ENCODE measurements at regions not wholly inside any gene's neighbourhood (a gene's known extent, or its start where the extent isn't known, plus 50 kb on each side); places are given as distances from the start of the nearest gene placed in this dataset.
"Not testable (repeated sequence)": the region's sequence is repeated elsewhere in the genome, so short reads cannot be mapped to it uniquely, and the experiment has no call there.

DNA sequence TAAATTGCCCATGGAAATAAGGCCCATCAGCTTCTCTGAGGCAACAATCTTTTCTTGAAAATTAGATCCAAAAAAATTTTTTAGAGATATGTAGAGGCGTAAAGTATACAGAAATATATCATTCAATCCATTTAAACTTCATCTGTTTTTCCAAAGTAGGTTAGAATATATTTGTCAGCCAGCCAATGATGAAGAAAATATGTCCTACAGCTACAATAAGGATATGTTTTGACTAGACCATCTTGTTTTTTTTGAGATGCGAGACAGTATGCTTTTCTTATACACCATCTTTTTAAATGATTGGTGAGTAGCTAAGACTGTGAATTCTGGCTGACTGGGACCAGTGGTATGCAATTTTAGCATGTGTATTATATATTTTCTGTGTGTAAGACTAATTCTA is 630.4 kb upstream of the CNTN5 start:
- DNase-seq (ENCODE audit: low spot score) = no peak

DNA sequence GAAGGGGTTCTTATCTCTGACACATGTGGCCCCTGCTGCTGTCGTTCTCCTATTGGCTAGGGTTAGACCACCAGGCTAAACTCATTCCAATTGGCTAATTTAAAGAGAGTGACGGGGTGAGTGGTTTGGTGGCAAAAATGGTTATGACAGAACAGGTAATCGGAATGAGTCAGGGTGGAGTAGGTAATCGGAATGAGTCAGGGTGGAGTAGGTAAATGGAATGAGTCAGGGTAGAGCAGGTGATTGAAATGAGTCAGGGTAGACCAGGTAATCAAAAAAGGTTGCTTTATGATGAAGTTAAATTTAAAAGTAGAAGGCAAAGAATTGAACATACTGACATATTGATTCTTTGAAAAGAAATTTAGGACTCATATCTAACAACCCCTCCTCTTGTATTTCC is 626.2 kb upstream of the CNTN5 start:
- DNase-seq (ENCODE audit: low spot score) = not testable (repeated sequence)

DNA sequence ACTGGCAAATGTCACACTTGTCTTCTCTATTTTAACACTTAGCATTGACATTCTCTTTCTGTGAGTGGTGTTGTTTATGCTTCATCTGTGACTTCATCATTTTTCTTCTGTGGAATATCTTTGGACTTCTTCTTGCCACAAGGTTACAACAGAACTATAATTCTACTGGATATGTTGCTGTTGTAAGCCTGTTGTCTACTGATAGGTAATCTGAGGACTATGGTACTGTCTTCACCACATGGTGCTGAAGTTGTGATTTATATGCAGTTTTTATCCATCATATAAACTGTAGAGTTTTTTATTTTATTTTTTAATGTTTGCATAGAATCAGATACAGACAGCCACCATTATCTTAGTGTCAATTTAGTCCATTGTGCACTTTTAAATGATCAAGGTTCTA is 622.2 kb upstream of the CNTN5 start:
- no peak for DNase-seq (ENCODE audit: low spot score)

- no peak for DNase-seq (ENCODE audit: low spot score)
Observed at GRCh38 chr11:98409069-98409468, 611.7 kb upstream of the CNTN5 start.

- no peak for DNase-seq (ENCODE audit: low spot score)
Observed at GRCh38 chr11:98411777-98412176, 609.0 kb upstream of the CNTN5 start.

- DNase-seq (ENCODE audit: low spot score) = no peak
Observed at GRCh38 chr11:98417256-98417755, 603.4 kb upstream of the CNTN5 start.

DNA sequence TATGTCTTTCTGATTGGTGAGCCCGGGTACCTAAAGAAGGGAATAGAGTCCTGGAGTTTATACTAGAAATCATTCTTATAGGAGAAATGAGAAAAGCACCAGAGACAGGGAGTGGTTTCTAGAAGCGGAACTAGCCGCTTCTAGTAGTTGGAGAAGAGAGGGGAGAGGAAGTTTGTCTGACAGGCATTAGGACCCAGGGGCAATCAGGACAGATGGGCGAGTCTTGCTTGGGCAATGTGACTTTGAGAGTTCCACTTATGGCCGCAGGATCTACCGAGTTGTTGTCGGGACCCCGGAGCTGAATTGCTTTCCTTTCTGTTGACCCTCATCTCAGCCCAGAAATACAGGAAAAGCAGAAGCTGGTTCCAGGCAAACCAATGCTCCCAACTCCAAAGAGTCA is 596.8 kb upstream of the CNTN5 start:
- no peak for DNase-seq (ENCODE audit: low spot score)

- not testable (repeated sequence) for DNase-seq (ENCODE audit: low spot score)
Observed at GRCh38 chr11:98424773-98425172, 596.0 kb upstream of the CNTN5 start.

GRCh38 chr11:98431463-98432359 is 589.0 kb upstream of the CNTN5 start:
- DNase-seq (ENCODE audit: low spot score) = no peak

DNA sequence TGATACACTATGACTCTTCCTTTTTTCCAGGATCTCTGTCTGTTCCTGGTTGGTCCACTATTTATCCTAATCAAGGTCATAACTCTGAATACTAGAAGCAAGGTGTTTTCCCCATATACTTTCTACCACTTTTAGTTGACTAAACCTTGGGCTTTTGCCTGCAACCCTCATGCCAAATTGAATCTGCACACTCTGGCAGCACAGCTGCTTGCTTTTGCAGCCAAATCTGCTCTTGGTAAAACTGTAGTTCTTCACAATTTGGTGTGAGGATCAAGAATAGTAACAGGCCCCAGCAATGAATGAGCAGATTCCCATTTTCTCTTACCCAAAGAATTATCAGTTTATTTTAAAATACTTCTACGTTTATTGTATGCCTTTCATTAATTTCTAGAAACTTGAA is 586.5 kb upstream of the CNTN5 start:
- no peak for DNase-seq (ENCODE audit: low spot score)

GRCh38 chr11:98453378-98453777 is 567.4 kb upstream of the CNTN5 start:
- no peak for DNase-seq (ENCODE audit: low spot score)

- no peak for DNase-seq (ENCODE audit: low spot score)
Observed at GRCh38 chr11:98455500-98456307, 565.0 kb upstream of the CNTN5 start.

GRCh38 chr11:98456308-98456680 is 564.5 kb upstream of the CNTN5 start:
- DNase-seq (ENCODE audit: low spot score) = no peak

DNA sequence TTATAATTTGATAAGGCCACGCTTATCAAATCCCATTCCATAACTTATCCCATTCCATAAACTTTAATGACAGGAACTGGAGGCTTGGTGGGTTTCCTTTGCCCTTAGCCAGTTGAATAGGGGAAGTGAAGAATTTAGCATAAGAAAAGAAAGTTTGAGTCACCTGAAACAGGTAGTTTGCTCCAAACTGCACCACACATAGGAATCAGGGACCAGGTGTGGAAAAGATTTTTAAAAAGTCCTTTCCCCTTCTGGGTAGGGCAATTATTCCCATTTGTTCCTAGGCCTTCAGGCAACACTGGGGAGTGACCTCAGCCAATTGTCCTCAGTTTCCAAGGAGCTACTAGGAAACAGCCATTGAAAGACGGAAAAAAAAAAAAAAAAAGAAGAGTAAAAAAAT is 525.7 kb upstream of the CNTN5 start:
- no peak for DNase-seq (ENCODE audit: low spot score)

- DNase-seq (ENCODE audit: low spot score) = no peak
Observed at GRCh38 chr11:98495601-98496000, 525.1 kb upstream of the CNTN5 start.

DNA sequence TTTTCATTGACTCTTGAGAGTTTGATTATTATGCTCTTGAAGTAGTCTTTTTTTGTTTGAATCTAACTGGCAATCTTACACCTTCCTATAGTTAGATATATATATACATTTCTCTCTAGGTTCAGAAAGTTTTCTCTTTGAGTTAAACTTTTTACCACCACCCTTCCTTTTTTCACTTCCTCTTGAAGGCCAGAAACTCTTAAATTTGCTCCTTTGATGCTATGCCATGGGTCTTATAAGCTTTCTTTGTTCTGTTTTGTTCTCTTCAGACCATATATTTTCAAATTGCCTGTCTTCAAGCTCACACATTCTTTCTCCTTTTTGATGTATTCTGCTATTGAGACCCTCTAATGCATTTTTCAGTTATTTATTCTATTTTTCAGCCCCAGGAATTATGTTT is 513.5 kb upstream of the CNTN5 start:
- DNase-seq (ENCODE audit: low spot score) = no peak

GRCh38 chr11:98512938-98513337 is 507.8 kb upstream of the CNTN5 start:
- DNase-seq (ENCODE audit: low spot score) = no peak

- no peak for DNase-seq (ENCODE audit: low spot score)
Observed at GRCh38 chr11:98531576-98531975, 489.2 kb upstream of the CNTN5 start.

DNA sequence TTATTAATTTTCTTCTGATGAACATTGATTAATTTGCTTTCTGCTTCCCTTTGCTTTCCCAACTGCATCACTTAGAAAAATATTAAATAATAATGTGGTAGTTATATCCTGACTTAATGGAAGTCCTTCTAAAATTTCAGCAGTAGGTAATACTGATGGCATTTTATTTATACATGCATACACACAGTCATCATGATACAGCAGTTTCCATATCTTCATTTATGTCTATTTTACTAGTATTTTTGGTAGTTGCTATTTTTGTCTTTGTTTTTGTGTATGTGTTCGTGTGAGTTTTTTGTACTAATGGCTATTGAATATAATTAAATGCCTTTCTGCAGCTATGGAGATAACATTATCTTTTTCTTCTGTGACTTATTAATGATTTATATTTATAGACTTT is 484.7 kb upstream of the CNTN5 start:
- no peak for DNase-seq (ENCODE audit: low spot score)

DNA sequence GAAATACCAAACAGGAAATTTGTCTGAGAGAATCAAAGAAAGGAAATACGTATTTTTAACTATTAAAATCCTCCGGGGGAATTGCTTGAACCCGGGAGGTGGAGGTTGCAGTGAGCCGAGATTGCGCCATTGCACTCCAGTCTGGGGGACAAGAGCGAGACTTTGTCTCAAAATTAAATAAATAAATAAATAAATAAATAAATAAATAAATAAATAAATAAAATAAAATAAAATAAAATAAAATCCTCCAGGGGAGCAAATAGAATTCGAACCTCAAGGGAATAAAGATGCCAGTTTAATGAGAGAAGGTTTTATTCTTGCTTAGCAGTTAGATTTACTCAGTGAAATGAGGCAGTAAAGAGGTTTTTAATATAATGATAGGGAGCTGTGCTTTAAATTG is 482.4 kb upstream of the CNTN5 start:
- DNase-seq (ENCODE audit: low spot score) = not testable (repeated sequence)

GRCh38 chr11:98545544-98546175 is 475.1 kb upstream of the CNTN5 start:
- DNase-seq (ENCODE audit: low spot score) = no peak

- DNase-seq (ENCODE audit: low spot score) = no peak
Observed at GRCh38 chr11:98549571-98549970, 471.2 kb upstream of the CNTN5 start.

DNA sequence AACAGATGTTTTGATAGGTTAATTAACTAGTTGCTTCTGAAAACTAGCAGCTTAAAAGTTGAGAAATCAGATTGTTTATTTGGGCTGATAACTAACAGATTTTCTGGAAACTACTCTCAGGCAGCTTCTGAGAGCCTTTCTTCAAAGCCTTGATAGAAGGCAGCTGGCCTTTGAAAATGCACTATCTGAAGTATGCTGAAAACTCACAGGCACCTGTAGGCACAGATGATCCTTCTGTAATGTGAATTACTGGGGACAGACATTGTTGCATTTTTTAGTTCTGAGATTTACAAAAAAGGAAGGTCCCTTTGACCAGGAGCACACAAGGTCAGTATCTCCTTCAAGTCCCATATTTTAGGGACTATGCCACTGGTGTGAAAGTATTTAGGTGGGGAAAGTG is 460.8 kb upstream of the CNTN5 start:
- no peak for DNase-seq (ENCODE audit: low spot score)

Data from CD4-positive, alpha-beta T cell treated with Interleukin-2 at 100 ng/mL for 4 hours (primary cell).